H1 (cell line): ENCODE measurements at regions not wholly inside any gene's neighbourhood (a gene's known extent, or its start where the extent isn't known, plus 50 kb on each side); places are given as distances from the start of the nearest gene placed in this dataset.

Experiments used
- CBX5 ChIP-seq: fragments of 300-800, 300-1000 bp; sonication (generic); IDR thresholded peaks from 2 replicates; pipeline ENCODE4 v1.7.1; 2016; ENCODE audit warnings: antibody characterized with exemption, low read length, low read depth
- CHD7 ChIP-seq: fragments of 300-600 bp; sonication (generic); IDR thresholded peaks from 2 replicates; pipeline ENCODE4 v1.7.1; 2012; ENCODE audit warnings: low read length, moderate library complexity, mild to moderate bottlenecking, inconsistent platforms; ENCODE audit not compliant: insufficient replicate concordance
- MAX ChIP-seq: IDR thresholded peaks from 2 replicates; pipeline ENCODE4 v1.6.1; 2012; ENCODE audit warnings: inconsistent platforms
- NANOG ChIP-seq: IDR thresholded peaks from 2 replicates; pipeline ENCODE4 v1.6.1; 2011; ENCODE audit warnings: low read length, low read depth, mild to moderate bottlenecking, inconsistent platforms; ENCODE audit not compliant: insufficient read depth, poor library complexity, severe bottlenecking
- SAP30 ChIP-seq: fragments of 300-600 bp; sonication (generic); IDR thresholded peaks from 2 replicates; pipeline ENCODE4 v1.7.1; 2012; ENCODE audit warnings: low read length, moderate library complexity, mild to moderate bottlenecking, inconsistent platforms; ENCODE audit not compliant: insufficient read depth, insufficient replicate concordance
- TBP ChIP-seq: IDR thresholded peaks from 2 replicates; pipeline ENCODE4 v1.6.1; 2011; ENCODE audit warnings: low read depth, low read length, improper control_type of control experiment

DNA sequence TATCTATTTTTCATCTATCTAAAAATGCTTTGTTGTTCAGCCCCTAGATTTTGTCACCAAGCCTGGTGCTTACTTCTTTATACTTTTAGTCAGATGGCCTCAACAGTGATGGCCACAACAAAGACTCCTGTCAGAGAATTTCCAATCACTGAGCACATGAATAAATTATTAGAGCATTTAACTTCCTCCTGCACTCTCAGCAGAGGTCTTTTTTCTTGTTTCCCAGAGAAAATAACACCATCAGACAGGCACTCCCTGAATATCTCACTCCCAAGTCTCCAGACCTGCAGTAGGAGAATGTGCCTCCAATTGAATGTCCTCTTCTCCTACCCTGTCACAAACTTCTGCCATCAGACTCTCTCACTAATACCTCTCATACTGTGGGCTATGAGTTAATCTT is 616.0 kb upstream of the NR5A2 start (continued):
- TF ChIP-seq CHD7 (no peak), NANOG (no peak), TBP (no peak), CBX5 (no peak), SAP30 (no peak), MAX (no peak)
